GM23338 (cell line): ENCODE measurements at regions not wholly inside any gene's neighbourhood (a gene's known extent, or its start where the extent isn't known, plus 50 kb on each side); places are given as distances from the start of the nearest gene placed in this dataset.
"Not testable (repeated sequence)": the region's sequence is repeated elsewhere in the genome, so short reads cannot be mapped to it uniquely, and the experiment has no call there.

ENCODE experiments used
- ATAC-seq: fragments of 200-7000 bp; cut with Tn5 transposase; 3 replicates; pipeline ENCODE4 v1.9.1; 2020
- DNase-seq: peaks from one replicate; pipeline ENCODE4 v3.0.0-alpha.2; 2015; ENCODE audit warnings: low spot score
- H2AFZ ChIP-seq: fragments of 200-600 bp; sonication (generic); 2 replicates; pipeline ENCODE4 v1.8.0; 2016; ENCODE audit warnings: antibody characterized with exemption, mild to moderate bottlenecking, moderate library complexity
- H3F3A ChIP-seq: fragments of 200-600 bp; sonication (generic); replicated peaks from 2 replicates; pipeline ENCODE4 v1.8.0; 2017; ENCODE audit warnings: antibody characterized with exemption, mixed run types, low read depth
- H3K27ac ChIP-seq: fragments of 200-600 bp; sonication (generic); 2 replicates; pipeline ENCODE4 v1.6.1; 2016; ENCODE audit warnings: low read depth
- H3K27me3 ChIP-seq: fragments of 200-600 bp; sonication (generic); 2 replicates; pipeline ENCODE4 v1.8.0; 2016; ENCODE audit warnings: mild to moderate bottlenecking, mixed run types, moderate library complexity; ENCODE audit not compliant: insufficient read depth
- H3K36me3 ChIP-seq: fragments of 200-600 bp; sonication (generic); 2 replicates; pipeline ENCODE4 v1.8.0; 2016; ENCODE audit warnings: mild to moderate bottlenecking; ENCODE audit not compliant: insufficient read depth
- H3K4me1 ChIP-seq: fragments of 200-600 bp; sonication (generic); 2 replicates; pipeline ENCODE4 v1.8.0; 2016; ENCODE audit warnings: mild to moderate bottlenecking, moderate library complexity; ENCODE audit not compliant: insufficient read depth
- H3K4me2 ChIP-seq: fragments of 200-600 bp; sonication (generic); 2 replicates; pipeline ENCODE4 v1.7.1; 2017; ENCODE audit warnings: mixed run types
- H3K4me3 ChIP-seq: fragments of 200-600 bp; sonication (generic); 2 replicates; pipeline ENCODE4 v1.6.1; 2016; ENCODE audit warnings: mixed run types
- H3K79me2 ChIP-seq: fragments of 200-600 bp; sonication (generic); replicated peaks from 2 replicates; pipeline ENCODE4 v1.8.0; 2017; ENCODE audit warnings: mild to moderate bottlenecking; ENCODE audit not compliant: insufficient read depth
- H3K9me2 ChIP-seq: fragments of 200-600 bp; sonication (generic); 2 replicates; pipeline ENCODE4 v1.8.0; 2017; ENCODE audit not compliant: insufficient read depth
- H4K20me1 ChIP-seq: fragments of 200-600 bp; sonication (generic); replicated peaks from 2 replicates; pipeline ENCODE4 v1.8.0; 2017; ENCODE audit warnings: mild to moderate bottlenecking; ENCODE audit not compliant: insufficient read depth
- H3K27ac Mint-ChIP-seq: 2 replicates; pipeline ENCODE4 v1.8.0; 2020; ENCODE audit warnings: inconsistent platforms, mild to moderate bottlenecking, moderate library complexity, mixed read lengths
- H3K27me3 Mint-ChIP-seq: 3 replicates; pipeline ENCODE4 v1.8.0; 2022; ENCODE audit warnings: low read depth, mild to moderate bottlenecking, moderate library complexity, mixed read lengths, inconsistent platforms; ENCODE audit not compliant: insufficient read depth, poor library complexity
- H3K36me3 Mint-ChIP-seq: 3 replicates; pipeline ENCODE4 v1.8.0; 2021; ENCODE audit warnings: low read depth, mild to moderate bottlenecking, inconsistent platforms, moderate library complexity, mixed read lengths
- H3K4me1 Mint-ChIP-seq: 3 replicates; pipeline ENCODE4 v1.8.0; 2020; ENCODE audit warnings: mild to moderate bottlenecking, inconsistent platforms, mixed read lengths
- H3K4me3 Mint-ChIP-seq: 3 replicates; pipeline ENCODE4 v1.8.0; 2021; ENCODE audit warnings: moderate library complexity, mild to moderate bottlenecking, inconsistent platforms, mixed read lengths
- H3K9me3 Mint-ChIP-seq: 3 replicates; pipeline ENCODE4 v1.8.0; 2020; ENCODE audit warnings: moderate library complexity, mild to moderate bottlenecking, inconsistent platforms, mixed read lengths
- CREB1 ChIP-seq: fragments of 250-450 bp; sonication (Bioruptor Pico); IDR thresholded peaks from 2 replicates; pipeline ENCODE4 v1.5.0; 2020; ENCODE audit warnings: low read depth, mild to moderate bottlenecking, moderate library complexity
- CTCF ChIP-seq, 2 experiments: fragments of 200-600 bp in 1 of 2; sonication (generic) in 1 of 2; conservative IDR thresholded peaks; 2 replicates each; pipeline versions ENCODE4 v1.5.1 to v1.6.1; 2016 to 2017; ENCODE audit warnings: antibody characterized with exemption in 2 of 2, low read depth in 2 of 2, mild to moderate bottlenecking in 2 of 2, moderate library complexity in 1 of 2
- ETS1 ChIP-seq: IDR thresholded peaks from 2 replicates; pipeline ENCODE4 v1.6.1; 2016; ENCODE audit warnings: antibody characterized with exemption
- EZH2 ChIP-seq: fragments of 200-600 bp; sonication (generic); IDR thresholded peaks from one replicate; pipeline ENCODE4 v1.8.0; 2017; ENCODE audit warnings: antibody characterized with exemption, mild to moderate bottlenecking, low read depth; ENCODE audit not compliant: unreplicated experiment
- JUNB ChIP-seq: IDR thresholded peaks from one replicate; pipeline ENCODE4 v1.6.1; 2016; ENCODE audit warnings: antibody characterized with exemption; ENCODE audit not compliant: unreplicated experiment
- NANOG ChIP-seq: IDR thresholded peaks from 2 replicates; pipeline ENCODE4 v1.6.1; 2016; ENCODE audit warnings: antibody characterized with exemption, borderline replicate concordance
- POLR2AphosphoS5 ChIP-seq: IDR thresholded peaks from 2 replicates; pipeline ENCODE4 v1.6.1; 2016; ENCODE audit warnings: antibody characterized with exemption, low read depth
- REST ChIP-seq: IDR thresholded peaks from one replicate; pipeline ENCODE4 v1.6.1; 2018; ENCODE audit warnings: antibody characterized with exemption; ENCODE audit not compliant: unreplicated experiment
- STAT1 ChIP-seq: IDR thresholded peaks from one replicate; pipeline ENCODE4 v1.6.1; 2016; ENCODE audit warnings: antibody characterized with exemption; ENCODE audit not compliant: unreplicated experiment
- ZNF114 ChIP-seq: fragments of 250-450 bp; sonication (Bioruptor Pico); IDR thresholded peaks from 2 replicates; pipeline ENCODE4 v1.5.0; 2020; ENCODE audit warnings: mild to moderate bottlenecking, moderate library complexity
- ZNF331 ChIP-seq: fragments of 250-450 bp; sonication (Bioruptor Pico); IDR thresholded peaks from 2 replicates; pipeline ENCODE4 v1.5.0; 2020; ENCODE audit warnings: low read depth, mild to moderate bottlenecking, moderate library complexity
- ZNF462 ChIP-seq: fragments of 250-450 bp; sonication (Bioruptor Pico); IDR thresholded peaks from 2 replicates; pipeline ENCODE4 v1.5.0; 2020; ENCODE audit warnings: mild to moderate bottlenecking, moderate library complexity

GRCh38 chr18:59039040-59039320, 100.7 kb upstream of the SEC11C start:
- ATAC-seq, H3K4me1 ChIP-seq, H3K79me2 ChIP-seq, H3K4me1 Mint-ChIP-seq, H3K9me3 Mint-ChIP-seq, H3K4me3 Mint-ChIP-seq, H4K20me1 ChIP-seq, H3K4me3 ChIP-seq, H3K27me3 Mint-ChIP-seq, H3K27ac ChIP-seq, H3K36me3 ChIP-seq, H3K27me3 ChIP-seq, H3F3A ChIP-seq, DNase-seq, H3K36me3 Mint-ChIP-seq, H2AFZ ChIP-seq, H3K27ac Mint-ChIP-seq, H3K9me2 ChIP-seq, H3K4me2 ChIP-seq: not testable (repeated sequence)

GRCh38 chr18:59039449-59039848, 100.2 kb upstream of the SEC11C start:
- no peaks in the 10 kb centered on the region for H3K9me2 ChIP-seq
- H3K4me2 ChIP-seq: no peak overlapping the region
- DNase-seq (no peak), ATAC-seq (no peak)
- H3K4me3 Mint-ChIP-seq: no peak overlapping the region
- H3K27me3 Mint-ChIP-seq: no peaks in the 10 kb centered on the region
- H3K9me3 Mint-ChIP-seq: no peaks in the 10 kb centered on the region
- H3K4me1 ChIP-seq: no peaks in the 10 kb centered on the region
- H3K4me3 ChIP-seq: no peak overlapping the region
- no peaks in the 10 kb centered on the region for H3K79me2 ChIP-seq
- no peaks in the 10 kb centered on the region for H3F3A ChIP-seq
- no peaks in the 10 kb centered on the region for H4K20me1 ChIP-seq
- peaks cover 5% of the 10 kb centered on the region for H3K4me1 Mint-ChIP-seq
- H3K27me3 ChIP-seq: no peaks in the 10 kb centered on the region
- no peaks in the 10 kb centered on the region for H3K36me3 Mint-ChIP-seq
- no peak overlapping the region for H3K27ac Mint-ChIP-seq
- H2AFZ ChIP-seq: no peak overlapping the region
- no peak overlapping the region for H3K27ac ChIP-seq
- no peaks in the 10 kb centered on the region for H3K36me3 ChIP-seq
- TF ChIP-seq JUNB (no peak), CTCF (conservative IDR thresholded peaks at IDR 0.05; ENCODE audit: low read depth in 2 of 2) (no peak), REST (no peak), ZNF462 (CRISPR knock-in tag) (no peak), STAT1 (no peak), POLR2AphosphoS5 (no peak), CREB1 (no peak), ZNF331 (no peak), EZH2 (no peak), NANOG (no peak), ETS1 (no peak), ZNF114 (CRISPR knock-in tag) (no peak)
